Prostate gland (tissue), 2 donors: ENCODE measurements at regions not wholly inside any gene's neighbourhood (a gene's known extent, or its start where the extent isn't known, plus 50 kb on each side); places are given as distances from the start of the nearest gene placed in this dataset.

Experiments
- DNase-seq: peaks from one replicate; pipeline ENCODE4 v3.0.0-alpha.2; 2019; ENCODE audit warnings: low spot score
- H3K27ac ChIP-seq, 2 donors: fragments of 200-600 bp; sonication (generic); 2 replicates each; pipeline ENCODE4 v1.5.1; 2017 to 2019
- H3K27me3 ChIP-seq: fragments of 200-600 bp; sonication (generic); replicated peaks from 2 replicates; pipeline ENCODE4 v1.5.1; 2019; ENCODE audit not compliant: insufficient read depth
- H3K36me3 ChIP-seq, 2 donors: fragments of 200-600 bp; sonication (generic); 1 replicate in 1 of 2; 2 replicates in 1 of 2; pipeline versions ENCODE4 v1.5.1 to v1.8.1; 2017 to 2019
- H3K4me1 ChIP-seq: fragments of 200-600 bp; sonication (generic); replicated peaks from 2 replicates; pipeline ENCODE4 v1.5.1; 2019
- H3K4me3 ChIP-seq, 2 donors: fragments of 200-600 bp; sonication (generic); 2 replicates each; pipeline ENCODE4 v1.5.1; 2017 to 2019
- H3K9me3 ChIP-seq: fragments of 200-600 bp; sonication (generic); 2 replicates; pipeline ENCODE4 v1.5.1; 2017
- CTCF ChIP-seq, 4 experiments: fragments of 200-600 bp in 2 of 4; fragments of 450-650 bp in 2 of 4; sonication (generic) in 2 of 4; IDR thresholded peaks; 1 replicate in 3 of 4; 2 replicates in 1 of 4; pipeline ENCODE4 v1.5.1; 2016 to 2019; ENCODE audit warnings: antibody characterized with exemption in 4 of 4, mild to moderate bottlenecking in 2 of 4, moderate library complexity in 2 of 4
- POLR2A ChIP-seq: fragments of 450-650 bp; IDR thresholded peaks from one replicate; pipeline ENCODE4 v1.6.1; 2016; ENCODE audit warnings: antibody characterized with exemption, mild to moderate bottlenecking
- POLR2AphosphoS5 ChIP-seq: sonication (generic); formaldehyde crosslinking; IDR thresholded peaks from one replicate; pipeline ENCODE4 v1.6.1; 2017; ENCODE audit warnings: antibody characterized with exemption
- WGBS: methylation state at CpG from one replicate; pipeline ENCODE4 v1.1.5; 2018; 5-methylcytosine and 5-hydroxymethylcytosine counted together
- intact Hi-C: fragments of 100-400 bp; cut with DNase I; formaldehyde crosslinking; loops from one replicate; pipeline ENCODE4 v1.14.2; 2022

DNA sequence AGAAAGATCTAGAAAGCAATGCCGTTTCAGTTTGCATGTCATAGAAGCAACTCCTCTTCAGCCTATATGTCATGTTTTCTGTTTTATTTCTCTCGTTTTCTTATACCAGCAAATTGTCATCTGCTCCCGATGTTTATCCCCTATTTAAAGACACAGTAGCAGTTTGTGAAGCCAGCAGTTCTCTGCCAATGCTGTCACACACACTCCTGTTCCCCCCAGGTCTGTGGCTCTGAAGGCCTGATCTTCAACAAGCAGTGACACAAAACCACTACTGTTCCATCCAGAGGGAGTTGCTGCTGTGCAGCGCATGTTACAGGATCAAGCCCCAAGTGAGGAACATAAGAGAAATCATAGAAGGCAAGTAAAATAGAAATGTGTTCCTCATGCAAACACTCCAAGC is 364.1 kb upstream of the SLC30A5 start:
- no peaks in the 10 kb centered on the region for H3K9me3 ChIP-seq
- intact Hi-C loops, result loop anchor here (10.0 kb wide), 1 partner anchor 445 kb away; no protein-coding TSS in a partner anchor
- no peaks in the 10 kb centered on the region for H3K27me3 ChIP-seq
- no peaks in the 10 kb centered on the region for H3K36me3 ChIP-seq
- DNase-seq, result no peak
- H3K4me1 ChIP-seq, result no peaks in the 10 kb centered on the region
- H3K4me3 ChIP-seq, result no peak overlapping the region
- 69% methylated on average over 4 of the region's 4 CpGs for WGBS
- H3K27ac ChIP-seq, result no peak overlapping the region
- TF ChIP-seq CTCF (IDR thresholded peaks at IDR 0.05) (no peak), POLR2AphosphoS5 (no peak), POLR2A (no peak)

DNA sequence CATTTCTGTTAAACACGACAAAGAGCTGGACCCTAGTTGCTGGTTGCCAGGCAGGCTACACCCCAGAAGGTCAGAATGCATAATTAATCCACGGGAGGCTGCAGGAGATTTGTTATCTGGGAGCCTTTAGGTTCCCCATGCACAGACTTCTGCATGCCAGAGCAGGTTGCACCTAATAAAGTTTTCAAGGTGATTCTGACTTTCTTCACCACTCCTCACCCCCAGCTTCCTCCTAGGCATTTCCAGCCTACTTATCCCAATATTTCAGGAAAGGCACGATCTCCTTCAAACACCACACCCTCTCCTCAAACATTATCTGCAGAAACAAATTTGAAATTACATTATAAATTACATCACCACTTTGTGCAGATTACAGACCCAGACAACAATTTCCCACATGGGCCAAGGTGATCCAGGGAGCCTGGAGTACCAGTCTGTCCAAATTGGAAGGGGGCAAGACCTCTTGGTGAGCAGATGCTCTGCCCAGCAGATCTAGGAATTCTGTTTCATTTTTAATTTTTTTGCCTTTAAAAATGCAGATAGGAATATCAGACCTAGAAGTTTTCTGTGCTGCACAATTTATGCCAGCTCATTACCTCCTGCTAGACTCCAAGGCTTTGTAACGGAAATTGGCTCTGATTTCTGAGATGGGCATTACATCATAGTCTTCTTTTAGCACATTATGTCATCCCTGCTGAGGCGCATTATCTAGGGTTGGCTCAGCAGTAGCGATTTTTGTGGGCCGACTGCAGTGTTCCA is 363.4 kb upstream of the SLC30A5 start:
- no peak overlapping the region for H3K4me3 ChIP-seq
- no peak for TF ChIP-seq POLR2A
- TF ChIP-seq POLR2AphosphoS5, result peak; percentile 52
- H3K36me3 ChIP-seq, result no peaks in the 10 kb centered on the region
- peak; percentile 32 for DNase-seq
- H3K4me1 ChIP-seq, result no peaks in the 10 kb centered on the region
- intact Hi-C loops, result no loop called here
- WGBS, result 13% methylated on average over 7 of the region's 7 CpGs
- no peaks in the 10 kb centered on the region for H3K9me3 ChIP-seq
- no peaks in the 10 kb centered on the region for H3K27me3 ChIP-seq
- H3K27ac ChIP-seq, result no peak overlapping the region

DNA sequence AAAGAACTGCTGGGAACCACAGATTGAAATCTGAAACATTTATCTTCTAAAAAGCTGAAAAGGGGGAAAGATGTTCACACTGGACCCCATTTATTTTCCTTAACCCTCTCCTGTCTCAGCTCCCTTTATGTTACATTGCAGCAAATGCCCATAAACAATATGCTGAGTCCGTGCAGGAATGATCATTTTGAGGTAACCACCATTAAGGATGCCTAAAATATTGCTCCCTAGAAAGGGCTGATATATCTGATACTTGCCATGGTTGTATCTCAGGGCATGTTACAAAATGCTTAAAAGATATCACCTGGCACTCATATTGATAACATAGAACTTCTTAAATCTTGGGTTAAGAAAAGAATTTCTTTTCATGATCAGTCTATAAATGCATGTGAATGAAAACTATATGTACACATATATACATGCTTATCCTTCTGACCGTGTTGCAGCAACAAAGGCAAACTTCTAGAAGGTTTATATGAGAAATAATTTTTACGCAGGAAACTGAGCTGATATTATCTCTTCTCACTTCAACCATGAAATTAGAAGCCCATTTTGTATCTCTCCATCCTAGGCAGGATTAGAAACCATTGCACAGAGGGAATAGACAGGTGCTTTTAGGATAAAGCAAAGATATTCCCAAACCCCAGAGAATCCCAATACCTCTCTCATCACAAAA is 362.7 kb upstream of the SLC30A5 start:
- Histone ChIP-seq H3K27me3 (no peaks in the 10 kb centered on the region), H3K36me3 (no peaks in the 10 kb centered on the region), H3K4me3 (no peak overlapping the region), H3K27ac (no peak overlapping the region), H3K4me1 (no peaks in the 10 kb centered on the region), H3K9me3 (no peaks in the 10 kb centered on the region)
- no peak for DNase-seq
- intact Hi-C loops, result no loop called here
- WGBS, result 64% methylated on average over 3 of the region's 3 CpGs
- TF ChIP-seq CTCF (IDR thresholded peaks at IDR 0.05), result no peak
- no peak for TF ChIP-seq POLR2A
- no peak for TF ChIP-seq POLR2AphosphoS5

GRCh38 chr5:68732251-68732650 is 361.6 kb upstream of the SLC30A5 start:
- Histone ChIP-seq H3K9me3 (no peaks in the 10 kb centered on the region), H3K4me3 (no peak overlapping the region), H3K27me3 (no peaks in the 10 kb centered on the region), H3K36me3 (no peaks in the 10 kb centered on the region), H3K4me1 (no peaks in the 10 kb centered on the region), H3K27ac (no peak overlapping the region)
- no peak for TF ChIP-seq POLR2A
- TF ChIP-seq CTCF (IDR thresholded peaks at IDR 0.05), result no peak
- no peak for TF ChIP-seq POLR2AphosphoS5
- DNase-seq, result no peak
- intact Hi-C loops, result no loop called here

DNA sequence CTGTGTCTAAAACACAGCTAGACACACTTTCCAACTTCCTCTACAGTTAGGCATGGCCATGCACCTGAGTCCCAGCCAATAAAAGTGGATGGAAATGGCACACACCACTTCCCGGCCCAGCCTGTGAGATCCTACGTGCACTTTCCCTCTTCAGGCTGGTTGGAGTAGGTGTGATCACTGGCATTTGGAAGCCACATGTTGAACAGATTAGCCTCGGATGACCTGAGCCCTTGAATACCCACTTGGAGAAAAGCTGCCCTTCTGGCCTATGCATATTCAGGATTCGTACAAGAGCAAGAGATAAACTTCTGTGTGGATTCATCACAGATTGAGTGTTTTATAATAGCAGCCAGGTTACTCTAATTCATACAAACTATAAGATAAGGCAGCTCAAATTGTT is 359.0 kb upstream of the SLC30A5 start:
- whole genome bisulfite sequencing, result 91% methylated on average over 4 of the region's 4 CpGs
- Histone ChIP-seq H3K9me3 (no peaks in the 10 kb centered on the region), H3K27me3 (no peaks in the 10 kb centered on the region), H3K36me3 (no peaks in the 10 kb centered on the region), H3K27ac (no peak overlapping the region), H3K4me3 (no peak overlapping the region), H3K4me1 (no peaks in the 10 kb centered on the region)
- no peak for DNase-seq
- intact Hi-C loops, result no loop called here
- TF ChIP-seq POLR2AphosphoS5 (no peak), CTCF (IDR thresholded peaks at IDR 0.05) (no peak), POLR2A (no peak)
